Calu3 (cell line): ENCODE measurements at regions not wholly inside any gene's neighbourhood (a gene's known extent, or its start where the extent isn't known, plus 50 kb on each side); places are given as distances from the start of the nearest gene placed in this dataset.
A peak's percentile ranks its signal among the peaks of the same experiment; 100 is the strongest.
"Not testable (repeated sequence)": the region's sequence is repeated elsewhere in the genome, so short reads cannot be mapped to it uniquely, and the experiment has no call there.

Source experiments
- BruUV-seq: library from RNA; stranded (reverse); fragments of 400-500 nt; replicated peaks from 2 replicates; lab custom pipeline; 2021; lab: Mats Ljungman, UMichigan
- CTCF ChIA-PET: fragments of 300-600 bp; sonication (Branson Sonifier 250); formaldehyde crosslinking; loops from one replicate; lab custom pipeline; 2022; ENCODE audit warnings: antibody characterized with exemption; lab: Charles Lee
- DNase-seq: peaks from one replicate; pipeline ENCODE4 v3.0.0; 2022
- H3K27ac Mint-ChIP-seq: one replicate; pipeline ENCODE4 v1.8.0; 2022; ENCODE audit warnings: mixed read lengths; ENCODE audit not compliant: unreplicated experiment
- H3K27me3 Mint-ChIP-seq: one replicate; pipeline ENCODE4 v1.8.0; 2022; ENCODE audit warnings: mixed read lengths; ENCODE audit not compliant: unreplicated experiment
- H3K36me3 Mint-ChIP-seq: one replicate; pipeline ENCODE4 v1.8.0; 2022; ENCODE audit warnings: mild to moderate bottlenecking, moderate library complexity, mixed read lengths; ENCODE audit not compliant: insufficient read depth, unreplicated experiment
- H3K4me1 Mint-ChIP-seq: one replicate; pipeline ENCODE4 v1.8.0; 2022; ENCODE audit warnings: mild to moderate bottlenecking, low read depth, mixed read lengths; ENCODE audit not compliant: unreplicated experiment
- H3K4me3 Mint-ChIP-seq: one replicate; pipeline ENCODE4 v1.8.0; 2022; ENCODE audit warnings: mild to moderate bottlenecking, low read depth, moderate library complexity, mixed read lengths; ENCODE audit not compliant: unreplicated experiment
- H3K9me3 Mint-ChIP-seq: one replicate; pipeline ENCODE4 v1.8.0; 2022; ENCODE audit warnings: low read depth, mixed read lengths; ENCODE audit not compliant: unreplicated experiment
- CTCF ChIP-seq: fragments of 200-600 bp; IDR thresholded peaks from one replicate; pipeline ENCODE4 v1.8.0; 2022; ENCODE audit warnings: antibody characterized with exemption; ENCODE audit not compliant: unreplicated experiment
- intact Hi-C: fragments of 100-400 bp; cut with micrococcal nuclease; formaldehyde crosslinking; loops from one replicate; pipeline ENCODE4 v1.10.0; 2022; ENCODE audit not compliant: unreplicated experiment

GRCh38 chr4:55004831-55005230 lies 120.6 kb downstream of the KDR start:
- TF ChIP-seq CTCF, result no peak
- intact Hi-C loops, result no loop called here
- BruUV-seq, result no TSS peak
- CTCF ChIA-PET, result no interaction called here
- Mint-ChIP-seq H3K36me3 (no peaks in the 10 kb centered on the region), H3K27ac (no peak overlapping the region), H3K27me3 (no peaks in the 10 kb centered on the region), H3K9me3 (peaks cover 3% of the 10 kb centered on the region), H3K4me1 (no peaks in the 10 kb centered on the region), H3K4me3 (no peak overlapping the region)
- no peak for DNase-seq

- H3K27me3 Mint-ChIP-seq, result no peaks in the 10 kb centered on the region
- H3K4me3 Mint-ChIP-seq, result no peak overlapping the region
- no peak for TF ChIP-seq CTCF
- H3K4me1 Mint-ChIP-seq, result no peaks in the 10 kb centered on the region
- no peak for DNase-seq
- H3K36me3 Mint-ChIP-seq, result no peaks in the 10 kb centered on the region
- CTCF ChIA-PET, result no interaction called here
- H3K9me3 Mint-ChIP-seq, result no peaks in the 10 kb centered on the region
- no peak overlapping the region for H3K27ac Mint-ChIP-seq
- BruUV-seq, result no TSS peak
- intact Hi-C loops, result no loop called here
Measured at GRCh38 chr4:55002431-55002830, 123.0 kb downstream of the KDR start.

- CTCF ChIA-PET, result no interaction called here
- H3K36me3 Mint-ChIP-seq, result no peaks in the 10 kb centered on the region
- DNase-seq, result no peak
- no TSS peak for BruUV-seq
- H3K4me1 Mint-ChIP-seq, result no peaks in the 10 kb centered on the region
- no peaks in the 10 kb centered on the region for H3K27me3 Mint-ChIP-seq
- H3K9me3 Mint-ChIP-seq, result no peaks in the 10 kb centered on the region
- intact Hi-C loops, result no loop called here
- no peak for TF ChIP-seq CTCF
- H3K27ac Mint-ChIP-seq, result no peak overlapping the region
- H3K4me3 Mint-ChIP-seq, result no peak overlapping the region
Measured at GRCh38 chr4:55001538-55001937, 123.9 kb downstream of the KDR start.

GRCh38 chr4:54999003-54999402 lies 126.4 kb downstream of the KDR start:
- no peaks in the 10 kb centered on the region for H3K4me1 Mint-ChIP-seq
- H3K9me3 Mint-ChIP-seq, result no peaks in the 10 kb centered on the region
- no peak overlapping the region for H3K27ac Mint-ChIP-seq
- no peak for DNase-seq
- no peak overlapping the region for H3K4me3 Mint-ChIP-seq
- BruUV-seq, result no TSS peak
- CTCF ChIA-PET, result interaction anchor here (0.6 to 1.4 kb wide), 4 partner anchors 175 to 362 kb away, joined by 3 to 4 read pairs (median 4); no protein-coding TSS in a partner anchor
- intact Hi-C loops, result loop anchor here (2.0 kb wide), 1 partner anchor 322 kb away; no protein-coding TSS in a partner anchor
- no peaks in the 10 kb centered on the region for H3K36me3 Mint-ChIP-seq
- peak; percentile 19 for TF ChIP-seq CTCF
- no peaks in the 10 kb centered on the region for H3K27me3 Mint-ChIP-seq

GRCh38 chr4:54993473-54994026 lies 131.8 kb downstream of the KDR start:
- H3K9me3 Mint-ChIP-seq, DNase-seq, H3K4me1 Mint-ChIP-seq, H3K36me3 Mint-ChIP-seq, BruUV-seq, CTCF ChIA-PET, H3K27me3 Mint-ChIP-seq, H3K27ac Mint-ChIP-seq, H3K4me3 Mint-ChIP-seq, intact Hi-C loops: not testable (repeated sequence)
